ENCODE measurements at regions not wholly inside any gene's neighbourhood (a gene's known extent, or its start where the extent isn't known, plus 50 kb on each side); places are given as distances from the start of the nearest gene placed in this dataset.
A peak's percentile ranks its signal among the peaks of the same experiment; 100 is the strongest.
"Not testable (repeated sequence)": the region's sequence is repeated elsewhere in the genome, so short reads cannot be mapped to it uniquely, and the experiment has no call there.

DNA sequence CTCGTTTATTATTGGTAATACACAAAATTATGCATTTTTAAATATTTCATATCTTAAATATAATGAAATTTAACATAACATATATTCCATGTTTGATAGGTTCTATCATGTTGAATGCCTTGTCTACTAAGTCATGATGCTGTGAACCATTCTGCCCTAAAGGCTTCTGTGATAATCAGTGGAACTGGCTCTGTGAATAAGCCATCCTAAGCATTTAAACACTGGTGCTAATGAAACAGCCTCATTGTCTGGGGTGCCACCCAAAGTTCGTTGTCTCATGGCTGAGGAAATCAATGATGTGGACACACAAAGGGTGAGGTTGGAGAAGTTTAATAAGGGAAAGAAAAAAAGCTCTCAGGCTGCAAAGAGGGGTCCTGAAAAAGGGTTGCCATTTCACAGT lies 264.7 kb upstream of the ZRANB2 start:
- DNase-seq = no peak

DNA sequence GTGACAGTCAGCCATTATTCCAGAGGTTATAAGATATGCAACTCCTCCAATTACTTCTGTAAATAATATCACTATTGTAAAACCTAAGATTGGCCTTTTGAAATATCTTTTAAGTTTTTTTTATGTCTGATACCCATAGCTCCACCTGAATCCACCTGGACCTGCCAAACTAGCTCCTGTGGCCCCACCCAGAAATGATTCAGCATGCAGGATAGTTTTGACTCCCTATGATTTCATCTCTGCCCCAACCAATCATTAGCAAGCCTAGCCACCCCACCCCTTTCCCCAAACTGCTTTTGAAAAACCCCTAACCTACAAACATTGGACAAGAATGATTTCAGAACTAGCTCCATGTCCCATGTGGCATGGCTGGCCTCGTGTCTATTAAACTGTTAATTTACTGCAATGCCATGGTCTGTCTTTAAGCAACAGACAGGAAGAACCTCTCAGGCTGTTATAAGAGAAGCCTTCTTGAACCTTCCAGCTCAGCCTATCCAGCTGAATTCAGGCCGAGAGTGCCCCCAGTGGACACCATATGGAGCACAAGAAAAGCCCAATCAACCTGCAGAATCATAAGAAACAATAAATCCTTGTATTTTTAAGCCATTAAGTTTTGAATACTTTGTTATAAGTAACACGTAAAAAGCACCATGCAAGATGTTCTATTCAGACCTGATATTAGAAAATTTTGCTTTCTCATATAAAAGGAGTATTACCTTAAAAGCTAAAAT lies 263.0 kb upstream of the ZRANB2 start:
- no peak for DNase-seq

DNA sequence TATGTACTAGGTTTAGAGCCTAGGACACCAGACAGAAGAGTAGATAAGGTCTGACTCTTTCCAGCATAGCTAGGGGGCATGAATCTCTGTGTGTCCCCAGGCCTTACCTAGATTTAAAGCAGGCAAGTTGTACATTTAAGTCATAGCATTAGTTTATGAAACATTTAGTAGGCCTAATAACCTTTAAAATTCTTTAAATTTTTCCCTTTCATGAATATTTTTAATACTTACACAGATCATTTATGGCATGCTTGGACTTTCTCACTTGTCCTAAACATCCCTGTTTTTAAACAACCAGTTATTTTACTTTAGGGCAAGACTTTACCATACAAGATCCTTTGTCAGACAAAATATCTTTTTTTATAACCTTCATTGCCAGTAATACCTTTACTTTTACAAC lies 258.4 kb upstream of the ZRANB2 start:
- DNase-seq = no peak

DNA sequence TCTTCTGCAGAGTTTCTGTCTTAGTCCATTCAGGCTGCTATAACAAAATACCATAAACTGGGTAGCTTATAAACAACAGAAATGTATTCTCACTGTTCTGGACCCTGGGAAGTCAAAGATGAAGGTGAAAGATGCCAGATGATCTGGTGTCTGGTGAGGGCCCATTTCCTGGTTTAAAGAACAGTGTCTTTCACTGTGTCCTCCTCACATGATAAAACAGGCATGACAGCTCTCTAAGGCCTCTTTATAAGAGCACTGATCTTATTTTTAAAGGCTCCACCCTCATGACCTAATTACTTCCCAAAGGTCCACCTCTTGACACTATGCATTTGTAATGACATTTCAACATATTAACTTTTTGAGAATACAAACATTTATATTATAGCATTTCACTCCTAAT lies 250.2 kb upstream of the ZRANB2 start:
- DNase-seq = no peak

- no peak for DNase-seq
These were observed 243.9 kb upstream of the ZRANB2 start for GRCh38 chr1:71324671-71325267.

GRCh38 chr1:71312545-71312944 lies 231.7 kb upstream of the ZRANB2 start:
- no peak for DNase-seq

DNA sequence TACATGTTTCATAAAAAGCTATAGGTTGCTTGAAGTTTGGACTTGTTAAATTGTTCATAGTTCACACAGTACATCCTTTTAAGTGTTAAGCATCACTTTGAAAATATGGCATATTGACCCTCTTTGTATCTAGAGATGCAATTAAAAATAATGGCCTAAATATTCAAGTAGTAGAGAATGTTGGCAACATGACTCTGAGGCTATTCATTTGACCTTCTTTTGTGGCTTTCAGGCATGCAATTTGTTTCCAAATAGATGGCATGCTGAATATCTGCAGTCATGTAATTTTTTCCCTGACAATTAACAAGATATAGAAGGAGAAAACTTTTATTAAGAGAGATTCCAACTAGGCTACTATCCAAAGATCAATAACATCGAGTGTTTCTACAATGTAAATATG lies 230.5 kb upstream of the ZRANB2 start:
- DNase-seq = no peak

- peak in 1 of 2 donors; percentile 4 for DNase-seq
These were observed 226.6 kb upstream of the ZRANB2 start for GRCh38 chr1:71307451-71307850.

DNA sequence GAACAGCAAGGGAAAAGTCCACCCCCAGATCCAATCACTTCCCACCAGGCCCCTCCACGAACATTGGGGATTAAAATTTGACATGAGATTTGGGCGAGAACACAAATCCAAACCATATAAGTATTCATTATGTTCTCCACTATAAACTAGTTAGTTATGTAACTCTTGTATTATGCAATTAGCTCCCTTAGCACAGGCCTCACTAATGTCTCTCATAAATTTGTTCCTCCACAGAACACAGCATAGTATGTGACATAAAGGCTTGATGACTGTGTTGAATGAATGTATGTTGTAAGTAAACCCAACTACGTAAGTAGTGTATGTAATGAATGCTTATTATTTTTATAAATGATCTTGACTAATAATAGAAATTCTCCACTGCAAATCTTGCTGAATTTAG lies 223.3 kb upstream of the ZRANB2 start:
- no peak for DNase-seq

DNA sequence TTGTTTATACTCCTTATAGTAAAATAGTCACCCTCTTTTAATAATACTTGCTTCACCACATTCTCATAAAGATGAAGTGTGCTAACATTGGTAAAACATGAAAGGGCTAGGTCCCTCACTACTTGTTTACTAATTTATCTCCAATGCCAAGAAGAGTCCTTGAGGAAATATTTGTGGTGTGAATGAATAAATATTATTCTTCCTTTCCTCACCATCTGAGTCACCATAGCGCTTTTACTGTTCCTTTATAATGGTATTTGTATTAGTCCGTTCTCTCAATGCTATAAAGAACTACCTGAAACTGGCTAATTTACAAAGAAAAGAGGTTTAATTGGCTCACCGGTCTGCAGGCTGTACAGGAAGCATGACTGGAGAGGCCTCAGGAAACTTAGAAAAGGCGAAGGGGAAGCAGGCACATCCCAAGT lies 222.8 kb upstream of the ZRANB2 start:
- no peak for DNase-seq

DNA sequence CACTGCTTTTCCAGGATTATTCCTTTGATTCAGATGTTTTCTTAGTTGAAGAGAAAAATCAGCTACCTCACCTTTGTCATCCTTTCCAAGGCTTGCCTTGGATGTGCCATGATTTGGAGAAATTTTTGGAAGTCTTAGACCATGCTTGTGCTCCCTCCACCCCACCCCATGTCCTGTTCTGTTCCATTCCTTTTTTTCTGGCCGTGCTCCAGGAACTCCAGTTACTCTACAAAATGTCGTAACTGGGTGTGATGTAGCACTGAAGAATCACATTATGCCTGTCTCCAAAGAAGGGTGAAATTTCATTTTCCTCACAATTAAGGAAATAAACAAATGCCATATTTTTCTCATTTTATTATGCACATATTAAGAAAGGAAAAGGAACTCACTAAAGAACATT lies 217.8 kb upstream of the ZRANB2 start:
- DNase-seq = no peak

GRCh38 chr1:71296551-71297134 lies 215.8 kb upstream of the ZRANB2 start:
- DNase-seq = no peak

GRCh38 chr1:71295350-71295749 lies 214.5 kb upstream of the ZRANB2 start:
- no peak for DNase-seq

GRCh38 chr1:71294178-71294577 lies 213.3 kb upstream of the ZRANB2 start:
- DNase-seq = no peak

DNA sequence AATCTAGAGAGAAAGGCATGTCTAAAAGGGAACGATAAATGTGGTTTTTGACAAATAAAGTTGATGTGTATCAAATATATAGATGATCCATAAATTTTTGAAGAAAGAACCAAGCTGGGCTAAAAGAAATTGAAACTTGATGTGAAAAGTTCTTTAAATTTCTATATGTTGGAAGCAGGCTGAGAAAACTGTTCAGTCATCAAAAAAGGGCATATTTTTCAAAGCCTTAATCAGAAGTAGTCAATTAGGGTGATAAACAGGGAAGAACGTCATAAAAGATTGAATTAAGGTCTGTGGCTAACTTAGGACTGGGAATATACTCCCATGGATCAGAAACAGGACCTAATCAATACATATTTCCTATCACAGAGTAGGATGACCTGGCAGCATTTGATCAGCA lies 211.4 kb upstream of the ZRANB2 start:
- DNase-seq = no peak

DNA sequence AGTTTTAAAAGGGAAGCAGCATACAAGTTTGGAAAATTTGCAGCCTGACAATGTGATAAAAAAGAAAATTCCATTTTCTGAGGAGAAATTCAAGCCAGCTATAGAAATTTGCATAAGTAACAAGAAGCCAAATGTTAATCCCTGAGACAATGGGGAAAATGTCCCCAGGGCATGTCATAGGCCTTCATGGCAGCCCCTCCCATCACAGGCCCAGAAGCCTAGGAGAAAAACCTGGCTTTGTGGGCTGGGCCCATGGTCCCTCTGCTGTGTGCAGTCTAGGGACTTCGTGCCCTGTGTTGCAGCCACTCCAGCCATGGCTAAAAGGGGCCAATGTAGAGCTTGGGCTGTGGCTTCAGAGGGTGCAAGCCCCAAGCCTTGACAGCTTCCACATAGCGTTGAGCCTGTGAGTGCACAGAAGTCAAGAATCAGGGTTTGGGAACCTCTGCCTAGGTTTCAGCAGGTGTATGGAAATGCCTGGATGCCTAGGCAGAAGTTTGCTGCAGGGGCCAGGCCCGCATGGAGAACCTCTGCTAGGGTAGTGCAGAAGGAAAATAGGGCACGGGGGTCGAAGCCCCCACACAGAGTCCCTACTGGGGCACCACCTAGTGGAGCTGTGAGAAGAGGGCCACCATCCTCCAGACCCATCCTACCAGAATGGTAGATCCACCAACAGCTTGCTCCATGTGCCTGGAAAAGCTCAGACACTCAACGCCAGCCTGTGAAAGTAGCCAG lies 209.8 kb upstream of the ZRANB2 start:
- DNase-seq = not testable (repeated sequence)

DNA sequence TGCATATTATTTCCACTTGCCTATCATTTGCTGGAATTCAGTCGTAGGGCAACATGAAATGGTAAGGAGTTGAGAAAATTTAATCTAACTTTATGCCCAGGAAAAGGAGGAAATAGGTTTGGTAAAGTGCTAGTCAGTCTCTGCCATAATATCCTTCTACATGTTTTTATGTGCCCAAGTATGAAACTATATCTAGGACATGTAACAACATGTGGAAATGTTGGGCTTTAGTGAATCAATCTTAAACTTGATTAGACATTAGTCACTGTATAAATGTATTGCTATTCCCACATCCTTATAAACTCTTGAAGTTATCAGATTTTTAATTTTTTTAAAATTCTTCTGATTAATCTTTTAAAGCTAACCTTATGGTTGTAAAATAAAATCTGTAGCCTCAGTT lies 204.7 kb upstream of the ZRANB2 start:
- DNase-seq = no peak

- DNase-seq = no peak
These were observed 195.6 kb upstream of the ZRANB2 start for GRCh38 chr1:71276466-71276865.

GRCh38 chr1:71273334-71273733 lies 192.5 kb upstream of the ZRANB2 start:
- DNase-seq = no peak

DNA sequence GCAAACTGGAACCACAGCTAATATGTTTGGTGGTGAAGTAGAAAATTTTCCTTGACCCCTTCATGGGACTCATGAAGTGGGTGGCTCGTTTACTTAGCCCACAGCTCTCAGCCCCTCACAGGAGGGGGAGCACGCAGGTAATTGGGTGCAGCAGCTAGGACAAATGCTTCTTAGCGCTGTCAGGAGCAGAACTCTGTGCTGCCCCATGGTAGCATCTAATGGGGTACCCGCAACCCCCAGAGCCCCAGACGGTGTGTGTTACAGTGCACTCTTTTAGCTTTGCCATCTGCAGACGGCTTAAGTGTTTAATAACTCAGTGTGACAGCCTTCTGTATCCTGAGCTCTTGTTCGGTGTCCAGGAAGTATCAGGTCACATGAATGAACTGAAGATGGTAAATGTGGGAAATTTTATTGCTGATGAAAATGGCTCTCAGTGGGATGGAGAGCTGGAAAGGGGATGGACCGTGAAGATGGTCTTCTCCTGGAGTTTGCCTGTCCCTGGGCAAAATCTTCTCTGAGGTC lies 189.6 kb upstream of the ZRANB2 start:
- no peak for DNase-seq

DNA sequence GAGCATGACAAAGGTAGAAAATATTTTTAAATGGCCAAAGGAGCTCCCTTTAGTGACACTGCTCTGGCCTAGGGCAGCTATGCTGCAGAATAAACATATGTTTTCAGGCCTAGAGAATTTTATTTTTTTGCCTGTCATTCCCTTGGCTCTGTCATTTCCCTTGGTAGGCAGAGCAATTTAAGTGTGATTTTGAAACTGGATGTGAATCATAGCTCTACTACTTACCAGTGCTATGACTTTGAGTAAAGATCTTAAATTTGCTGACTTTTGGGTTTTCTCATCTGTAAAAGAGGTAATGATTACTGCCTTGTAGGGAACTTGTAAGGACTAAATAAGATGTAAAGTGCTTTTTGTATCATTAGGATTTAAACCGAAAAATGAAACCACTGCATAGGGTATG lies 189.0 kb upstream of the ZRANB2 start:
- no peak for DNase-seq

GRCh38 chr1:71269179-71269578 lies 188.3 kb upstream of the ZRANB2 start:
- DNase-seq = no peak

DNA sequence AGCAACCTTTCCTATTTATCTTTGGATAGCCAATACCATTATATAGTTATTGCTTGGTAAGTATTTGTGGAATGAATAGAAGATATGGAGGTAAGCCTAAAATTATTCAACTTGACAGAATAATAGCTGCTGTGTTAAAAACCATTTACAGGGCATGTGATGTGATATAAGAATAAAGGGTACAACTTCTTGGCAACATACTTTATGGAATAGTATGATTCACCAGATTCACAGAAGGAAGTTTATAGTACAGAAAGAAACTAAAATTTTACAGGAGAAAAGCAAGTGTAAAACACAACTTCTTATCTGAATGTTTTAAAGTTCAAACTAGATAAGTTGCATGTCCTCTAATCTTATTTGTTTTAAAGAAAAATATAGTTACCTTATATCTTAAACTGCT lies 186.4 kb upstream of the ZRANB2 start:
- no peak for DNase-seq

DNA sequence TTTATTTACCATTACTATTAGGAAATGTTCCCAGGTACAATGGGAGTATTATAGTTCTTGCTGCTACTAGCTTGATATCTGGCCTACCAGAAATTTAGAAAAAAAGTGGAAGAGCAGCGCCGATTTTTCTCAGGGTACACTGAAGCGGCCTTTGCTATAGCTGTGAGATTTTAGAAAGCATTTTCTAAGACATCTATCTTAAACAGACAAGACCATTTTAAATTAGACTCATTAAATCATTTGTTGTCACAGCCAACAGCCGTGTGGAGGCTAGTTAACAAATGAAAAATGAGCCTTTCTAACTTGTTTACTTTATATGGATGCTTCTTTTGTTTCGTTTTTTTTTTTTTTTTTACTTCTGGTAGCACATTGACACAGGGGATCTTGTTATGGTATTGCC lies 183.2 kb upstream of the ZRANB2 start:
- DNase-seq = no peak

Measured in bone marrow (tissue), 2 donors.